ENCODE measurements at regions not wholly inside any gene's neighbourhood (a gene's known extent, or its start where the extent isn't known, plus 50 kb on each side); places are given as distances from the start of the nearest gene placed in this dataset.
"Not testable (repeated sequence)": the region's sequence is repeated elsewhere in the genome, so short reads cannot be mapped to it uniquely, and the experiment has no call there.

DNA sequence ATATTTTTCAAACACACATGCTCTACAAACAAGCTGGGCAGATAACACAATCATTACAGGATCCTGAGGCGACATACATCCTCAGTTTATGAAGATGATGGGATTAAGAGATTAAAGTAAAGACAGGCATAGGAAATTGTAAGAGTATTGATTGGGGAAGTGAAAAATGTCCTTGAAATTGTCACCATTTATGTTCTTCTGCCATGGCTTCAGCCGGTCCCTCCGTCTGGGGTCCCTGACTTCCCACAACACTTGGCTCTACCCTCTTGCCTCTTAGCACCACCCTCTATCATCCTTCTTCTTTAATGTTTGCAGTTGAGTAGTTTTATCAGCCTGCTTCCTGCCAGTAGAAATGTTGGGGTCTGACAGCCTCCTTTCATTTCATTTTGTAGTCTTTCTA, 244.4 kb downstream of the DAD1 start:
- no peak overlapping the region for H3K27ac ChIP-seq (ENCODE audit: extremely low read length, insufficient read depth, low read length)
- H3K9ac ChIP-seq (ENCODE audit: insufficient read depth, low read depth, low read length), result no peak overlapping the region
- ChIA-PET CTCF (ENCODE audit: low intra/inter-chr PET ratio, low total read pairs) (no interaction called here), POLR2A (no interaction called here)
- H2AFZ ChIP-seq (ENCODE audit: low read length), result no peak overlapping the region
- FAIRE-seq (no peak), ATAC-seq (no peak), DNase-seq (ENCODE audit: low spot score) (no peak)
- no peaks in the 10 kb centered on the region for H3K27me3 ChIP-seq (ENCODE audit: control insufficient read depth in 1 of 2, insufficient read depth in 2 of 2, low read length in 2 of 2)
- TF ChIP-seq ZNF7 (CRISPR knock-in tag; IDR thresholded peaks at IDR 0.05) (peak; percentile 93), ZMAT3 (CRISPR knock-in tag; conservative IDR thresholded peaks at IDR 0.05) (no peak)
- intact Hi-C loops (cut with micrococcal nuclease; ENCODE audit: unreplicated experiment), result no loop called here
- no peaks in the 10 kb centered on the region for H3K79me2 ChIP-seq (ENCODE audit: insufficient read depth, low read length)
- H3K9me3 ChIP-seq (ENCODE audit: low read length), result peaks cover 30% of the 10 kb centered on the region
- no peak overlapping the region for H3K4me2 ChIP-seq (ENCODE audit: low read depth, low read length)
- BruUV-seq (replicated peaks), result no TSS peak
- no peaks in the 10 kb centered on the region for H3K36me3 ChIP-seq (replicated peaks in 1 of 2; ENCODE audit: control insufficient read depth in 1 of 2, insufficient read depth in 2 of 2, low read length in 2 of 2)
- in situ Hi-C loops (cut with HindIII; ENCODE audit: extremely low pct_ligation_motif_present, low pct_unique_long_range_greater_than_20kb), result no loop called here
- H4K20me1 ChIP-seq (ENCODE audit: insufficient read depth, low read length), result no peaks in the 10 kb centered on the region
- no peak overlapping the region for H3K4me3 ChIP-seq (replicated peaks in 1 of 3; ENCODE audit: insufficient read depth in 1 of 3, low read depth in 2 of 3, low read length in 3 of 3)
- no peaks in the 10 kb centered on the region for H3K4me1 ChIP-seq (ENCODE audit: insufficient read depth, low read length)
- whole genome bisulfite sequencing (ENCODE audit: low lambda C conversion rate), result 41% methylated on average over 3 of the region's 3 CpGs

DNA sequence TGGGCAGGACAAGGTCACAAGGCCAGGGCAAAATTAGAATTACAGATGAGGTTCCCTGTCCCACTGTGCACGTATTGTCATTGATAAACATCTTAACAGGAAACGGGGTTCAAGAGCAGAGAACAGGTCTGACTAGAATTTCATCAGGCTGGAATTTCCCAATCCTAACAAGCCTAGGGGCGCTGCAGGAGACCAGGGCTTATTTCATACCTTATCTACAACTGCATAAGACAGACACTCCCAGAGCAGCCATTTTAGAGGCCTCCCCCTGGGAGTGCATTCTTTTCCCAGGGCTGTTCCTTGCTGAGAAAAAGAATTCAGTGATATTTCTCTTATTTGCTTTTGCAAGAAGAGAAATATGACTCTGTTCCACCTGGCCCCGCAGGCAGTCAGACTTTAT, 244.8 kb downstream of the DAD1 start:
- DNase-seq (ENCODE audit: low spot score); H3K79me2 ChIP-seq (ENCODE audit: insufficient read depth, low read length); H3K27ac ChIP-seq (ENCODE audit: extremely low read length, insufficient read depth, low read length); H4K20me1 ChIP-seq (ENCODE audit: insufficient read depth, low read length); ATAC-seq; BruUV-seq (replicated peaks); H3K4me2 ChIP-seq (ENCODE audit: low read depth, low read length); POLR2A ChIA-PET; H3K9ac ChIP-seq (ENCODE audit: insufficient read depth, low read depth, low read length); H3K36me3 ChIP-seq (replicated peaks in 1 of 2; ENCODE audit: control insufficient read depth in 1 of 2, insufficient read depth in 2 of 2, low read length in 2 of 2); H3K27me3 ChIP-seq (ENCODE audit: control insufficient read depth in 1 of 2, insufficient read depth in 2 of 2, low read length in 2 of 2); H3K4me3 ChIP-seq (replicated peaks in 1 of 3; ENCODE audit: insufficient read depth in 1 of 3, low read depth in 2 of 3, low read length in 3 of 3); intact Hi-C loops (cut with micrococcal nuclease; ENCODE audit: unreplicated experiment); FAIRE-seq; in situ Hi-C loops (cut with HindIII; ENCODE audit: extremely low pct_ligation_motif_present, low pct_unique_long_range_greater_than_20kb); H2AFZ ChIP-seq (ENCODE audit: low read length); H3K4me1 ChIP-seq (ENCODE audit: insufficient read depth, low read length): not testable (repeated sequence)
- H3K9me3 ChIP-seq (ENCODE audit: low read length), result peaks cover 30% of the 10 kb centered on the region
- 0 out of 2 replicates have a peak, but pooled peaks have one; percentile 38 for TF ChIP-seq SETDB1 (CRISPR knock-in tag; IDR thresholded peaks at IDR 0.05; ENCODE audit: borderline replicate concordance)
- CTCF ChIA-PET (ENCODE audit: low intra/inter-chr PET ratio, low total read pairs), result interaction anchor here (1.9 kb wide), 1 partner anchor 31 kb away, joined by 4 read pairs; no protein-coding TSS in a partner anchor
- WGBS (ENCODE audit: low lambda C conversion rate), result 15% methylated on average over 4 of the region's 4 CpGs

Measured in HepG2 (cell line).